ENCODE measurements at regions not wholly inside any gene's neighbourhood (a gene's known extent, or its start where the extent isn't known, plus 50 kb on each side); places are given as distances from the start of the nearest gene placed in this dataset.
"Not testable (repeated sequence)": the region's sequence is repeated elsewhere in the genome, so short reads cannot be mapped to it uniquely, and the experiment has no call there.

- not testable (repeated sequence) for TF ChIP-seq GLIS3 (CRISPR knock-in tag; IDR thresholded peaks at IDR 0.05); ZFP30 (CRISPR knock-in tag; IDR thresholded peaks at IDR 0.05); ESRRG (CRISPR knock-in tag; IDR thresholded peaks at IDR 0.05); ISL1 (CRISPR knock-in tag; IDR thresholded peaks at IDR 0.05); PATZ1 (CRISPR knock-in tag; IDR thresholded peaks at IDR 0.05; ENCODE audit: borderline replicate concordance); BACH2 (CRISPR knock-in tag; IDR thresholded peaks at IDR 0.05; ENCODE audit: borderline replicate concordance); TCF4 (CRISPR knock-in tag; IDR thresholded peaks at IDR 0.05; ENCODE audit: borderline replicate concordance); ARNTL (CRISPR knock-in tag; IDR thresholded peaks at IDR 0.05; ENCODE audit: borderline replicate concordance, low read depth)
These were observed 169.9 kb downstream of the NEDD1 start for GRCh38 chr12:97076912-97077311.

Data from SK-N-SH treated with all-trans-retinoic acid at 6 μM for 48 hours (cell line).